ENCODE measurements at regions not wholly inside any gene's neighbourhood (a gene's known extent, or its start where the extent isn't known, plus 50 kb on each side); places are given as distances from the start of the nearest gene placed in this dataset.

GRCh38 chr3:25090698-25091453 is 337.2 kb upstream of the RARB start:
- no peak for DNase-seq (ENCODE audit: low read depth)

GRCh38 chr3:25091934-25092333 is 336.1 kb upstream of the RARB start:
- DNase-seq (ENCODE audit: low read depth), result no peak

GRCh38 chr3:25094932-25095685 is 333.0 kb upstream of the RARB start:
- no peak for DNase-seq (ENCODE audit: low read depth)

- no peak for DNase-seq (ENCODE audit: low read depth)
Measured at GRCh38 chr3:25096536-25096935, 331.5 kb upstream of the RARB start.

GRCh38 chr3:25097023-25097422 is 331.0 kb upstream of the RARB start:
- no peak for DNase-seq (ENCODE audit: low read depth)

GRCh38 chr3:25099666-25100065 is 328.4 kb upstream of the RARB start:
- no peak for DNase-seq (ENCODE audit: low read depth)

- DNase-seq (ENCODE audit: low read depth), result no peak
Measured at GRCh38 chr3:25103391-25103790, 324.7 kb upstream of the RARB start.

- DNase-seq (ENCODE audit: low read depth), result no peak
Measured at GRCh38 chr3:25107918-25108617, 320.0 kb upstream of the RARB start.

GRCh38 chr3:25110642-25111041 is 317.4 kb upstream of the RARB start:
- no peak for DNase-seq (ENCODE audit: low read depth)

- DNase-seq (ENCODE audit: low read depth), result no peak
Measured at GRCh38 chr3:25113891-25114290, 314.2 kb upstream of the RARB start.

- no peak for DNase-seq (ENCODE audit: low read depth)
Measured at GRCh38 chr3:25114532-25114931, 313.5 kb upstream of the RARB start.

GRCh38 chr3:25117005-25117593 is 311.0 kb upstream of the RARB start:
- no peak for DNase-seq (ENCODE audit: low read depth)

- DNase-seq (ENCODE audit: low read depth), result no peak
Measured at GRCh38 chr3:25119682-25120081, 308.4 kb upstream of the RARB start.

- no peak for DNase-seq (ENCODE audit: low read depth)
Measured at GRCh38 chr3:25120665-25121064, 307.4 kb upstream of the RARB start.

GRCh38 chr3:25125201-25125600 is 302.9 kb upstream of the RARB start:
- no peak for DNase-seq (ENCODE audit: low read depth)

GRCh38 chr3:25128735-25129134 is 299.3 kb upstream of the RARB start:
- no peak for DNase-seq (ENCODE audit: low read depth)

- no peak for DNase-seq (ENCODE audit: low read depth)
Measured at GRCh38 chr3:25130724-25131520, 297.1 kb upstream of the RARB start.

GRCh38 chr3:25133588-25133987 is 294.5 kb upstream of the RARB start:
- DNase-seq (ENCODE audit: low read depth), result no peak

GRCh38 chr3:25137606-25138005 is 290.5 kb upstream of the RARB start:
- no peak for DNase-seq (ENCODE audit: low read depth)

GRCh38 chr3:25139267-25139666 is 288.8 kb upstream of the RARB start:
- DNase-seq (ENCODE audit: low read depth), result no peak

Data from myocyte (in vitro differentiated cells).